Pons (tissue), 1 donor: ENCODE measurements at regions not wholly inside any gene's neighbourhood (a gene's known extent, or its start where the extent isn't known, plus 50 kb on each side); places are given as distances from the start of the nearest gene placed in this dataset.
A peak's percentile ranks its signal among the peaks of the same experiment; 100 is the strongest.
"Not testable (repeated sequence)": the region's sequence is repeated elsewhere in the genome, so short reads cannot be mapped to it uniquely, and the experiment has no call there.

Source experiments
- DNase-seq: peaks from one replicate; pipeline ENCODE4 v3.0.0-alpha.2; 2016; ENCODE audit warnings: low spot score

- no peak for DNase-seq
Measured at GRCh38 chr9:761793-762560, 79.5 kb upstream of the DMRT1 start.

- DNase-seq = no peak
Measured at GRCh38 chr9:763692-764091, 77.8 kb upstream of the DMRT1 start.

- peak; percentile 64 for DNase-seq
Measured at GRCh38 chr9:764105-764524, 77.4 kb upstream of the DMRT1 start.

- no peak for DNase-seq
Measured at GRCh38 chr9:764986-765385, 76.5 kb upstream of the DMRT1 start.

DNA sequence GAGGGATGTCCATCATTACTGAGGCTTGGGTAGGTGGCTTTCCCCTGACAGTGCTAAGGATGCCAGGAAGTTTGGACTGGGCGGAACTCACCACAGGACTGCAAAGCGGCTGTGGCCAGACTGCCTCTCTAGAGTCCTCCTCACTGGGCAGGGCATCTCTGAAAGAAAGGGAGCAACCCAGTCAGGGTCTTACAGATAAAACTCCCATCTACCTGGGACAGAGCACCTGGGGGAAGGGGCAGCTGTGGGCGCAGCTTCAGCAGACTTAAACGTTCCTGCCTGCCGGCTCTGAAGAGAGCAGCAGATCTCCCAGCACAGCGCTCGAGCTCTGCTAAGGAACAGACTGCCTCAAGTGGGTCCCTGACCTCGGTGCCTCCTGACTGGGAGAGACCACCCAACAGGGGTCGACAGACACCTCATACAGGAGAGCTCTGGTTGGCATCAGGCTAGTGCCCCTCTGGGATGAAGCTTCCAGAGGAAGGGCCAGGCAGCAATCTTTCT, 74.4 kb upstream of the DMRT1 start:
- not testable (repeated sequence) for DNase-seq

GRCh38 chr9:776086-776485, 65.4 kb upstream of the DMRT1 start:
- no peak for DNase-seq

- DNase-seq = no peak
Measured at GRCh38 chr9:777978-778377, 63.5 kb upstream of the DMRT1 start.

DNA sequence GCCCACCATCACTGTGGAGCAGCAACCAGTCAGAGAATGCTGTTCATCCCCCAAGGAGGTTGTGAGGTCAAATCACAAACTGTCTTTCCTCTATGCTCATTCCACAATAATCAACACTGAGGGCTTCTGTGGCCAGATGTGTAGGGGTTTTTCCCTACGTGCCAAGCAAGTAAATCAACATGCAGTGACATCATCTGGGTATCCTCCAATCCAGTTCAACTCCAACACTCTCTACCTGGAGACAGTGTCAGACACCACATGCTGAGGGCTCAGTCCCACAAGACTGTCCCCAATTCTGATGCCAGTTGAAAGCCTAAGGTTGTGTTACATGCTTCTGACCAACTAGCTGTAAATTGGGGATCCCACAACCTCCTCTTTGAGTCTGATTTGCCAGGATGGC, 57.3 kb upstream of the DMRT1 start:
- no peak for DNase-seq

- no peak for DNase-seq
Measured at GRCh38 chr9:784916-785315, 56.6 kb upstream of the DMRT1 start.

DNA sequence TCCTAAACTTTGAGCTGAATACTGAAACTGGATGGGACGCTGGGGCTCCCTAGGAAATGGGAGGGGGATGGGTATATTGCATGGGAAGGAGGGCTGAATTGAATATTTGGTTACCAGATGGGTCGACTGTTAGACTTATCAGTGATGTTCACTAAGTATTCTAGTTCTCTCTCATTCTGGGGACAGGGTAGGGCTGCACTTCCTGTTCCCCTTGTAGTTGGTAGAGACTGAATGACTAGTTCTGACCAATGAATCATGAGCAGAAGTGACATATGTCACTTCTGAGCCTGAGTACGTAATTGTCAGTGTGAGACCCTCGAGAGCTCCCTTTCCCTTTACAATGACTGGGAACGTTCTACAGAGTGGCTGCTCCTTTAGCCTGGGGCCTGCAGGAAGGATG, 55.5 kb upstream of the DMRT1 start:
- no peak for DNase-seq

DNA sequence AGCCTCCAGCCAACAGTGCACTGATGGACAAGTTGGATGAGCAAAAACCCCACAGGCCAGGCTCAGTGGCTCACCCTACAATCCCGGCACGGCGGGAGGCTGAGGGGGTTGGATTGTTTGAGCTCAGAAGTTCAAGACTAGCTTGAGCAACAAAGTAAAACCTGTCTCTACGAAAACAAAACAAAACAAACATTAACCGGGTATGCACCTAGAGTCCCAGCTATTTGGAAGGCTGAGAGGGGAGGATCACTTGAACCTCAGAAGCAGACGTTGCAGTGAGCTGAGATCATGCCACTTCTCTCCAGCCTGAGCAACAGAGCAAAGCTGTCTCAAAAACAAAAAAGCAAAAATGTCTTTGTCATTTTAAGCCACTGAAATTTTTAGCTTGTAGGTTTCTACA, 55.1 kb upstream of the DMRT1 start:
- no peak for DNase-seq

GRCh38 chr9:788777-789176, 52.7 kb upstream of the DMRT1 start:
- no peak for DNase-seq
